K562 (cell line): ENCODE measurements at regions not wholly inside any gene's neighbourhood (a gene's known extent, or its start where the extent isn't known, plus 50 kb on each side); places are given as distances from the start of the nearest gene placed in this dataset.

ENCODE experiments used
- E2F4 ChIP-seq: sonication (generic); formaldehyde crosslinking; IDR thresholded peaks from 2 replicates; pipeline ENCODE4 v1.8.0; 2022; ENCODE audit warnings: mild to moderate bottlenecking, low read depth, missing genetic modification reagents
- GABPB2 ChIP-seq: fragments of 250-450 bp; sonication (Bioruptor Pico); conservative IDR thresholded peaks from 2 replicates; pipeline ENCODE4 v1.5.1; 2021; ENCODE audit warnings: mild to moderate bottlenecking
- RREB1 ChIP-seq: fragments of 250-450 bp; sonication (Bioruptor Pico); IDR thresholded peaks from 2 replicates; pipeline ENCODE4 v1.4.0; 2020

GRCh38 chr7:21103426-21104123, 316.9 kb upstream of the SP8 start (continued):
- TF ChIP-seq RREB1 (CRISPR knock-in tag) (no peak), E2F4 (CRISPR knock-in tag) (no peak), GABPB2 (CRISPR knock-in tag) (no peak)
- TF ChIP-seq, all 486 proteins: peak for 0
